H1 (cell line): ENCODE measurements at regions not wholly inside any gene's neighbourhood (a gene's known extent, or its start where the extent isn't known, plus 50 kb on each side); places are given as distances from the start of the nearest gene placed in this dataset.

Source experiments
- CTCF ChIA-PET: fragments of 300-600 bp; sonication (Branson Sonifier 250); formaldehyde crosslinking; loops from one replicate; lab custom pipeline; 2021; ENCODE audit not compliant: partially characterized antibody; lab: Charles Lee
- POLR2A ChIA-PET: fragments of 300-600 bp; sonication (Branson Sonifier 250); formaldehyde crosslinking; loops from one replicate; lab custom pipeline; 2021; ENCODE audit warnings: inconsistent platforms; ENCODE audit not compliant: partially characterized antibody; lab: Charles Lee
- DNase-seq, 2 experiments: peaks; one replicate each; pipeline versions ENCODE4 v3.0.0 to v3.0.0-alpha.2; 2010 to 2022; ENCODE audit warnings: low spot score in 2 of 2, low read depth in 1 of 2, mixed read lengths in 1 of 2
- FAIRE-seq: peaks from 2 replicates; lab custom pipeline; 2011; peaks lifted over from hg19 to GRCh38; lab: Jason Lieb, UNC
- H2AFZ ChIP-seq: 2 replicates; pipeline ENCODE4 v1.8.1; 2012; ENCODE audit warnings: low read length, inconsistent platforms
- H2AK5ac ChIP-seq: 2 replicates; pipeline ENCODE4 v1.6.1; 2013; ENCODE audit warnings: low read depth, low read length
- H2BK120ac ChIP-seq: replicated peaks from 2 replicates; pipeline ENCODE3; 2013; ENCODE audit warnings: low read depth, low read length, inconsistent platforms
- H2BK12ac ChIP-seq: 2 replicates; pipeline ENCODE4 v1.6.1; 2013; ENCODE audit warnings: low read depth, low read length
- H2BK15ac ChIP-seq: 2 replicates; pipeline ENCODE4 v1.6.1; 2013; ENCODE audit warnings: low read length
- H2BK20ac ChIP-seq: 2 replicates; pipeline ENCODE4 v1.6.1; 2013; ENCODE audit warnings: low read length
- H2BK5ac ChIP-seq: 2 replicates; pipeline ENCODE4 v1.6.1; 2013; ENCODE audit warnings: low read depth, low read length
- H3K14ac ChIP-seq: 2 replicates; pipeline ENCODE4 v1.6.1; 2013; ENCODE audit warnings: inconsistent platforms; ENCODE audit not compliant: insufficient read length
- H3K18ac ChIP-seq: 2 replicates; pipeline ENCODE4 v1.6.1; 2013; ENCODE audit warnings: low read length; ENCODE audit errors: extremely low read depth
- H3K23ac ChIP-seq: 2 replicates; pipeline ENCODE4 v1.6.1; 2013; ENCODE audit warnings: inconsistent platforms; ENCODE audit not compliant: insufficient read length
- H3K23me2 ChIP-seq: 2 replicates; pipeline ENCODE4 v1.6.1; 2013; ENCODE audit warnings: low read depth, low read length
- H3K27ac ChIP-seq: 2 replicates; pipeline ENCODE4 v1.6.1; 2011; ENCODE audit warnings: low read depth, low read length, inconsistent platforms
- H3K27me3 ChIP-seq, 4 experiments: replicated peaks in 1 of 4; 1 replicate in 1 of 4; 2 replicates in 3 of 4; pipeline versions ENCODE4 v1.6.1 to v1.8.1; 2011 to 2013; ENCODE audit warnings: low read length in 3 of 4, mild to moderate bottlenecking in 3 of 4, inconsistent platforms in 2 of 4, mixed read lengths in 2 of 4, moderate library complexity in 1 of 4; ENCODE audit not compliant: control insufficient read depth in 3 of 4, insufficient read depth in 3 of 4; ENCODE audit errors: extremely low read depth in 1 of 4
- H3K36me3 ChIP-seq, 4 experiments: 2 replicates each; pipeline versions ENCODE4 v1.6.1 to v1.8.1; 2011 to 2013; ENCODE audit warnings: mild to moderate bottlenecking in 4 of 4, low read length in 3 of 4, moderate library complexity in 2 of 4, control low read depth in 1 of 4, inconsistent platforms in 1 of 4; ENCODE audit not compliant: insufficient read depth in 4 of 4, control insufficient read depth in 2 of 4
- H3K4ac ChIP-seq: replicated peaks from 2 replicates; pipeline ENCODE3; 2013; ENCODE audit warnings: low read length, low read depth, mixed read lengths, inconsistent platforms; ENCODE audit not compliant: insufficient read length
- H3K4me1 ChIP-seq, 4 experiments: replicated peaks in 1 of 4; 1 replicate in 1 of 4; 2 replicates in 3 of 4; pipeline versions ENCODE4 v1.6.1 to v1.8.1; 2011 to 2013; ENCODE audit warnings: low read length in 3 of 4, inconsistent platforms in 2 of 4, mixed read lengths in 1 of 4; ENCODE audit not compliant: insufficient read depth in 4 of 4, control insufficient read depth in 3 of 4
- H3K4me2 ChIP-seq, 2 experiments: 2 replicates each; pipeline versions ENCODE4 v1.6.1 to v1.8.1; 2011 to 2013; ENCODE audit warnings: low read depth in 2 of 2, low read length in 2 of 2, control low read depth in 1 of 2, inconsistent platforms in 1 of 2, mild to moderate bottlenecking in 1 of 2; ENCODE audit not compliant: insufficient read depth in 1 of 2
- H3K4me3 ChIP-seq, 4 experiments: fragments of 200-600, 300-600 bp in 1 of 4; sonication (generic), shearing (Covaris generic), sonication (Bioruptor Twin) in 1 of 4; 2 replicates each; pipeline versions ENCODE4 v1.5.1 to v1.8.1; 2011 to 2016; ENCODE audit warnings: low read length in 4 of 4, low read depth in 3 of 4, control low read depth in 2 of 4, inconsistent platforms in 2 of 4, mild to moderate bottlenecking in 2 of 4, mixed read lengths in 1 of 4, moderate library complexity in 1 of 4; ENCODE audit not compliant: insufficient read depth in 2 of 4; ENCODE audit errors: extremely low read depth in 1 of 4
- H3K56ac ChIP-seq: replicated peaks from 2 replicates; pipeline ENCODE3; 2013; ENCODE audit warnings: low read depth, mild to moderate bottlenecking, mixed read lengths, low read length, inconsistent platforms; ENCODE audit not compliant: insufficient read length
- H3K79me1 ChIP-seq: 2 replicates; pipeline ENCODE4 v1.6.1; 2013; ENCODE audit warnings: low read depth, low read length, control low read depth
- H3K79me2 ChIP-seq, 2 experiments: 2 replicates each; pipeline versions ENCODE4 v1.6.1 to v1.8.1; 2012 to 2013; ENCODE audit warnings: low read length in 2 of 2, mild to moderate bottlenecking in 2 of 2, inconsistent platforms in 1 of 2; ENCODE audit not compliant: insufficient read depth in 2 of 2, control insufficient read depth in 1 of 2
- H3K9ac ChIP-seq, 4 experiments: replicated peaks in 1 of 4; 1 replicate in 1 of 4; 2 replicates in 3 of 4; pipeline versions ENCODE4 v1.6.1 to v1.8.1; 2011 to 2013; ENCODE audit warnings: low read depth in 3 of 4, low read length in 3 of 4, control low read depth in 2 of 4, mild to moderate bottlenecking in 2 of 4, moderate library complexity in 2 of 4, inconsistent platforms in 1 of 4; ENCODE audit errors: extremely low read depth in 1 of 4
- H3K9me3 ChIP-seq, 2 experiments: 2 replicates each; pipeline versions ENCODE4 v1.6.1 to v1.8.1; 2012 to 2013; ENCODE audit warnings: mild to moderate bottlenecking in 2 of 2, moderate library complexity in 2 of 2, control low read depth in 1 of 2, inconsistent platforms in 1 of 2, low read depth in 1 of 2, low read length in 1 of 2, mixed read lengths in 1 of 2; ENCODE audit not compliant: insufficient read depth in 2 of 2
- H4K20me1 ChIP-seq, 2 experiments: replicated peaks in 1 of 2; 2 replicates each; pipeline versions ENCODE3 to v1.8.1; 2011 to 2013; ENCODE audit warnings: inconsistent platforms in 2 of 2, low read length in 2 of 2, mild to moderate bottlenecking in 1 of 2; ENCODE audit not compliant: insufficient read depth in 2 of 2, control insufficient read depth in 1 of 2
- H4K5ac ChIP-seq: 2 replicates; pipeline ENCODE4 v1.6.1; 2013; ENCODE audit warnings: low read length, low read depth, mixed read lengths, inconsistent platforms; ENCODE audit not compliant: insufficient read length
- H4K8ac ChIP-seq: 2 replicates; pipeline ENCODE4 v1.8.0; 2013; ENCODE audit warnings: mild to moderate bottlenecking, moderate library complexity, low read length, inconsistent platforms; ENCODE audit not compliant: insufficient read depth; ENCODE audit errors: extremely low read depth
- H4K91ac ChIP-seq: replicated peaks from 2 replicates; pipeline ENCODE3; 2013; ENCODE audit warnings: low read length, mixed read lengths, inconsistent platforms; ENCODE audit not compliant: insufficient read length
- BCL11A ChIP-seq, 2 experiments: IDR thresholded peaks; one replicate each; pipeline ENCODE4 v1.6.1; 2011; ENCODE audit warnings: low read depth in 2 of 2, low read length in 2 of 2, mild to moderate bottlenecking in 2 of 2
- CEBPB ChIP-seq: IDR thresholded peaks from 2 replicates; pipeline ENCODE4 v1.6.1; 2012; ENCODE audit warnings: low read depth, low read length
- CHD2 ChIP-seq: IDR thresholded peaks from 2 replicates; pipeline ENCODE4 v1.6.1; 2012; ENCODE audit warnings: low read length, improper control_type of control experiment
- CREB1 ChIP-seq: IDR thresholded peaks from 2 replicates; pipeline ENCODE4 v1.6.1; 2012; ENCODE audit warnings: inconsistent platforms
- EGR1 ChIP-seq: IDR thresholded peaks from 2 replicates; pipeline ENCODE4 v1.6.1; 2011; ENCODE audit warnings: low read depth, low read length, borderline replicate concordance
- EP300 ChIP-seq, 2 experiments: IDR thresholded peaks; 1 replicate in 1 of 2; 2 replicates in 1 of 2; pipeline ENCODE4 v1.6.1; 2011 to 2012; ENCODE audit warnings: low read depth in 2 of 2, low read length in 2 of 2, mild to moderate bottlenecking in 2 of 2, borderline replicate concordance in 1 of 2, inconsistent platforms in 1 of 2, moderate library complexity in 1 of 2
- MAFK ChIP-seq: IDR thresholded peaks from 2 replicates; pipeline ENCODE4 v1.6.1; 2012; ENCODE audit warnings: low read depth, mild to moderate bottlenecking, improper control_type of control experiment, low read length
- NRF1 ChIP-seq: IDR thresholded peaks from 2 replicates; pipeline ENCODE4 v1.6.1; 2011; ENCODE audit warnings: mild to moderate bottlenecking, low read depth, low read length, improper control_type of control experiment
- POLR2A ChIP-seq, 2 experiments: IDR thresholded peaks; 1 replicate in 1 of 2; 2 replicates in 1 of 2; pipeline ENCODE4 v1.6.1; 2011; ENCODE audit warnings: low read depth in 2 of 2, low read length in 2 of 2, mild to moderate bottlenecking in 2 of 2; ENCODE audit errors: control extremely low read depth in 1 of 2
- RNF2 ChIP-seq: fragments of 200-900, 300-1000 bp; sonication (generic); IDR thresholded peaks from 2 replicates; pipeline ENCODE4 v1.7.1; 2016; ENCODE audit warnings: borderline replicate concordance, low read depth, mild to moderate bottlenecking, antibody characterized with exemption, low read length; ENCODE audit not compliant: poor library complexity, severe bottlenecking; ENCODE audit errors: missing control alignments
- SIN3A ChIP-seq, 2 experiments: IDR thresholded peaks in 1 of 2; conservative IDR thresholded peaks in 1 of 2; 2 replicates each; pipeline ENCODE4 v1.6.1; 2011 to 2012; ENCODE audit warnings: low read length in 2 of 2, improper control_type of control experiment in 1 of 2, low read depth in 1 of 2, mild to moderate bottlenecking in 1 of 2
- SIX5 ChIP-seq: IDR thresholded peaks from 2 replicates; pipeline ENCODE4 v1.6.1; 2011; ENCODE audit warnings: mild to moderate bottlenecking, low read depth, low read length
- SUZ12 ChIP-seq: fragments of 200-600 bp; sonication (generic); IDR thresholded peaks from 2 replicates; pipeline ENCODE4 v1.6.1; 2012; ENCODE audit warnings: mild to moderate bottlenecking, inconsistent platforms, low read length, moderate library complexity, mixed read lengths
- TBP ChIP-seq: IDR thresholded peaks from 2 replicates; pipeline ENCODE4 v1.6.1; 2011; ENCODE audit warnings: low read depth, low read length, improper control_type of control experiment
- ZNF274 ChIP-seq: IDR thresholded peaks from 2 replicates; pipeline ENCODE4 v1.7.0; 2012; ENCODE audit warnings: low read length, borderline replicate concordance; ENCODE audit errors: extremely low read depth
- WGBS, 2 experiments: shearing (Covaris generic) in 1 of 2; methylation state at CpG; one replicate each; pipeline versions ENCODE4 v1.1.6 to v1.1.7; 2013 to 2015; ENCODE audit warnings: low lambda C conversion rate in 2 of 2, mixed read lengths in 2 of 2, inconsistent platforms in 1 of 2, low coverage in 1 of 2, missing lambda C conversion rate in 1 of 2; ENCODE audit not compliant: insufficient replicate concordance in 2 of 2, insufficient coverage in 1 of 2, insufficient read length in 1 of 2; ENCODE audit errors: extremely low coverage in 1 of 2, missing lambda C conversion rate in 1 of 2; 5-methylcytosine and 5-hydroxymethylcytosine counted together

GRCh38 chr13:90793261-90793820 lies 554.1 kb upstream of the MIR17HG start:
- no peak overlapping the region for H2AK5ac ChIP-seq
- H3K36me3 ChIP-seq, result no peaks in the 10 kb centered on the region
- POLR2A ChIA-PET, result no interaction called here

More at GRCh38 chr13:90793261-90793820, 554.1 kb upstream of the MIR17HG start:
- no peak overlapping the region for H2BK120ac ChIP-seq
- no peak for TF ChIP-seq ZNF274
- no peak for TF ChIP-seq TBP
- TF ChIP-seq CHD2, result no peak
- no peak for TF ChIP-seq POLR2A (IDR thresholded peaks at IDR 0.05; ENCODE audit: control extremely low read depth in 1 of 2, low read depth in 2 of 2, low read length in 2 of 2)
- no peak for TF ChIP-seq MAFK
- TF ChIP-seq EP300 (IDR thresholded peaks at IDR 0.05; ENCODE audit: borderline replicate concordance in 1 of 2, low read depth in 2 of 2, low read length in 2 of 2), result no peak
- no peak for TF ChIP-seq SIN3A (conservative IDR thresholded peaks at IDR 0.05 in 1 of 2, IDR thresholded peaks at IDR 0.05 in 1 of 2; ENCODE audit: low read depth in 1 of 2, low read length in 2 of 2)
- no peak for TF ChIP-seq CEBPB
- no peak for TF ChIP-seq EGR1
- TF ChIP-seq SUZ12, result no peak
- no peak for TF ChIP-seq RNF2
- TF ChIP-seq BCL11A (IDR thresholded peaks at IDR 0.05; ENCODE audit: low read depth in 2 of 2, low read length in 2 of 2), result no peak
- TF ChIP-seq NRF1, result no peak
- TF ChIP-seq SIX5, result no peak
- no peak for TF ChIP-seq CREB1
- TF ChIP-seq, all 59 proteins: peak for 0
- no peaks in the 10 kb centered on the region for H3K27me3 ChIP-seq
- H3K14ac ChIP-seq, result no peak overlapping the region
- FAIRE-seq (no peak), DNase-seq (no peak)
- no peaks in the 10 kb centered on the region for H3K79me1 ChIP-seq
- no peak overlapping the region for H4K8ac ChIP-seq
- no peak overlapping the region for H2BK15ac ChIP-seq
- H4K20me1 ChIP-seq, result no peaks in the 10 kb centered on the region
- H3K4me3 ChIP-seq, result no peak overlapping the region
- H3K4me1 ChIP-seq, result no peaks in the 10 kb centered on the region; a peak in 1 of 7 replicates
- no peak overlapping the region for H3K23ac ChIP-seq
- H2BK12ac ChIP-seq, result no peak overlapping the region
- no peak overlapping the region for H3K4me2 ChIP-seq
- no peak overlapping the region for H2BK5ac ChIP-seq
- H3K79me2 ChIP-seq, result no peaks in the 10 kb centered on the region
- H3K23me2 ChIP-seq, result no peaks in the 10 kb centered on the region
- no peak overlapping the region for H4K91ac ChIP-seq
- CTCF ChIA-PET, result interaction anchor here (1.2 kb wide), 1 partner anchor 13 kb away, joined by 4 read pairs; no protein-coding TSS in a partner anchor
- no peaks in the 10 kb centered on the region for H3K9me3 ChIP-seq
- H3K56ac ChIP-seq, result no peak overlapping the region
- H2AFZ ChIP-seq, result no peak overlapping the region
- 90% methylated on average over 3 of the region's 3 CpGs; no CpG with 5 or more reads in 1 of the 2 experiments for WGBS, 2 experiments
- H3K18ac ChIP-seq, result no peak overlapping the region
- H2BK20ac ChIP-seq, result no peak overlapping the region
- no peak overlapping the region for H3K9ac ChIP-seq
- no peak overlapping the region for H3K4ac ChIP-seq
- H3K27ac ChIP-seq, result no peak overlapping the region
- H4K5ac ChIP-seq, result no peak overlapping the region
